ENCODE measurements at regions not wholly inside any gene's neighbourhood (a gene's known extent, or its start where the extent isn't known, plus 50 kb on each side); places are given as distances from the start of the nearest gene placed in this dataset.

DNA sequence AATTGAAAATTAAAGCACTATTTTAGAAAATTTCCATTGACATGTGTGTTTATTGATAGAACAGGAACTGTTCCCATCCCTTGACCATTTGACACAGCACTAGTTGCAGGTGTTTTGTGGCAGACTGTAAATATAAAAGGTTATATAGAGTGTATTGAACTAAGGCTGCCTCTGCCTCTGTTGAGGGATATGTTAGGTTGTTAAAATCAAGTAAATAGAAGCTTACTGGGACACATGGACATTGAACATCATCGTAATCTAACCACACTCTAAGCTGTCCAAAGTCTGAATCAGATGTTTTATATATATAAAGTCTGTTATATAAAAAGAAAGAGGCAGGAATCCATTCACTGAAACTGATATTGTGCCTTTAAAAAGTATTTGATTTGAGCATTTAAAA lies 308.1 kb upstream of the PKN2 start:
- no peak for TF ChIP-seq CTCF (conservative IDR thresholded peaks at IDR 0.05; ENCODE audit: low read length)
- TF ChIP-seq EZH2phosphoT487 (IDR thresholded peaks at IDR 0.05; ENCODE audit: borderline replicate concordance, low read depth, low read length), result no peak

All from OCI-LY7 (cell line).